B cell (primary cell): ENCODE measurements at regions not wholly inside any gene's neighbourhood (a gene's known extent, or its start where the extent isn't known, plus 50 kb on each side); places are given as distances from the start of the nearest gene placed in this dataset.

Experiments used
- ATAC-seq: fragments of 200-7000 bp; cut with Tn5 transposase; one replicate; pipeline ENCODE4 v1.10.0; 2021; ENCODE audit warnings: low read depth, mild to moderate bottlenecking, moderate number of reproducible peaks, moderate library complexity
- CTCF ChIA-PET: fragments of 350-600 bp; sonication (Branson Sonifier 250); formaldehyde crosslinking; loops from one replicate; lab custom pipeline; 2021; ENCODE audit warnings: antibody characterized with exemption, inconsistent platforms; lab: Charles Lee
- POLR2A ChIA-PET: fragments of 350-600 bp; sonication (Branson Sonifier 250); formaldehyde crosslinking; loops from one replicate; lab custom pipeline; 2021; ENCODE audit warnings: antibody characterized with exemption; lab: Charles Lee
- DNase-seq: peaks from one replicate; pipeline ENCODE4 v3.0.0; 2013
- H2AFZ ChIP-seq: 2 replicates; pipeline ENCODE4 v1.6.1; 2012; ENCODE audit warnings: mild to moderate bottlenecking, low read depth, low read length; ENCODE audit not compliant: insufficient read depth, poor library complexity, severe bottlenecking
- H3K27ac ChIP-seq, 2 donors: 1 replicate in 1 of 2; 2 replicates in 1 of 2; pipeline ENCODE4 v1.5.1; 2012 to 2013; ENCODE audit warnings: low read length in 2 of 2, mild to moderate bottlenecking in 2 of 2, moderate library complexity in 1 of 2
- H3K27me3 ChIP-seq, 4 experiments: fragments of 200-600 bp in 1 of 4; sonication (generic) in 1 of 4; replicated peaks in 1 of 4; 1 replicate in 2 of 4; 2 replicates in 2 of 4; pipeline versions ENCODE4 v1.6.1 to v1.7.0; 2013 to 2016; ENCODE audit warnings: low read length in 3 of 4, mild to moderate bottlenecking in 2 of 4, mixed read lengths in 1 of 4, moderate library complexity in 1 of 4; ENCODE audit not compliant: insufficient read depth in 4 of 4, control insufficient read depth in 3 of 4; ENCODE audit errors: control extremely low read depth in 1 of 4
- H3K36me3 ChIP-seq, 2 experiments: replicated peaks in 1 of 2; 1 replicate in 1 of 2; 2 replicates in 1 of 2; pipeline versions ENCODE4 v1.6.1 to v1.7.1; 2013; ENCODE audit warnings: low read length in 1 of 2; ENCODE audit not compliant: insufficient read depth in 2 of 2, control insufficient read depth in 1 of 2; ENCODE audit errors: control extremely low read depth in 1 of 2, extremely low read depth in 1 of 2
- H3K4me1 ChIP-seq, 2 donors: fragments of 200-600 bp in 1 of 2; sonication (generic) in 1 of 2; 1 replicate in 1 of 2; 2 replicates in 1 of 2; pipeline versions ENCODE4 v1.5.1 to v1.6.1; 2013 to 2017; ENCODE audit warnings: low read length in 2 of 2; ENCODE audit not compliant: control insufficient read depth in 2 of 2, insufficient read depth in 2 of 2
- H3K4me2 ChIP-seq: replicated peaks from 2 replicates; pipeline ENCODE3; 2012; ENCODE audit warnings: mild to moderate bottlenecking, low read depth, low read length; ENCODE audit not compliant: poor library complexity, severe bottlenecking
- H3K4me3 ChIP-seq, 5 experiments: fragments of 200-600 bp in 1 of 5; sonication (generic) in 1 of 5; 1 replicate in 3 of 5; 2 replicates in 2 of 5; pipeline versions ENCODE4 v1.5.1 to v1.7.0; 2011 to 2016; ENCODE audit warnings: low read length in 4 of 5, mild to moderate bottlenecking in 4 of 5, low read depth in 2 of 5, control low read depth in 1 of 5, moderate library complexity in 1 of 5; ENCODE audit not compliant: insufficient read depth in 1 of 5; ENCODE audit errors: control extremely low read depth in 1 of 5, extremely low read depth in 1 of 5
- H3K79me2 ChIP-seq: fragments of 200-600 bp; sonication (generic); one replicate; pipeline ENCODE4 v1.6.0; 2016; ENCODE audit warnings: low read length; ENCODE audit not compliant: control insufficient read depth, insufficient read depth
- H3K9ac ChIP-seq: fragments of 200-600 bp; sonication (generic); 2 replicates; pipeline ENCODE4 v1.6.1; 2017; ENCODE audit warnings: mild to moderate bottlenecking, low read length, moderate library complexity
- H3K9me3 ChIP-seq, 3 donors: one replicate each; pipeline versions ENCODE4 v1.6.1 to v1.7.1; 2013; ENCODE audit warnings: low read length in 2 of 3; ENCODE audit not compliant: control insufficient read depth in 2 of 3, insufficient read depth in 1 of 3; ENCODE audit errors: control extremely low read depth in 1 of 3
- H4K20me1 ChIP-seq: 2 replicates; pipeline ENCODE4 v1.6.0; 2012; ENCODE audit warnings: mild to moderate bottlenecking, low read length; ENCODE audit not compliant: insufficient read depth, control insufficient read depth, poor library complexity, severe bottlenecking
- H3K27ac Mint-ChIP-seq: one replicate; pipeline ENCODE4 v1.8.0; 2021; ENCODE audit warnings: mixed read lengths
- H3K27me3 Mint-ChIP-seq: one replicate; pipeline ENCODE4 v1.8.0; 2021; ENCODE audit warnings: mixed read lengths
- H3K4me1 Mint-ChIP-seq: one replicate; pipeline ENCODE4 v1.8.0; 2021; ENCODE audit warnings: mixed read lengths
- H3K4me3 Mint-ChIP-seq: one replicate; pipeline ENCODE4 v1.8.0; 2021; ENCODE audit warnings: mixed read lengths
- H3K9me3 Mint-ChIP-seq: one replicate; pipeline ENCODE4 v1.8.0; 2022; ENCODE audit warnings: mixed read lengths; ENCODE audit not compliant: insufficient read depth
- CTCF ChIP-seq: fragments of 200-600 bp; IDR thresholded peaks from one replicate; pipeline ENCODE4 v1.8.0; 2022; ENCODE audit warnings: antibody characterized with exemption, mild to moderate bottlenecking
- EZH2 ChIP-seq: IDR thresholded peaks from 2 replicates; pipeline ENCODE4 v1.6.1; 2012; ENCODE audit warnings: borderline replicate concordance, low read depth, mild to moderate bottlenecking, moderate library complexity, low read length; ENCODE audit not compliant: insufficient read depth, poor library complexity, severe bottlenecking
- WGBS: methylation state at CpG from one replicate; pipeline ENCODE4 v1.1.5; 2013; ENCODE audit warnings: missing lambda C conversion rate; ENCODE audit not compliant: insufficient coverage; 5-methylcytosine and 5-hydroxymethylcytosine counted together
- intact Hi-C: fragments of 100-400 bp; cut with micrococcal nuclease; formaldehyde crosslinking; loops from one replicate; pipeline ENCODE4 v1.10.0; 2022

- Mint-ChIP-seq H3K4me1 (no peaks in the 10 kb centered on the region), H3K4me3 (no peak overlapping the region), H3K27me3 (no peaks in the 10 kb centered on the region), H3K27ac (no peak overlapping the region), H3K9me3 (no peaks in the 10 kb centered on the region)
- Histone ChIP-seq H3K4me3 (no peak overlapping the region), H4K20me1 (no peaks in the 10 kb centered on the region), H2AFZ (no peak overlapping the region), H3K79me2 (no peaks in the 10 kb centered on the region), H3K9me3 (no peaks in the 10 kb centered on the region), H3K36me3 (no peaks in the 10 kb centered on the region), H3K4me2 (no peak overlapping the region), H3K9ac (no peak overlapping the region), H3K27ac (no peak overlapping the region), H3K4me1 (no peaks in the 10 kb centered on the region), H3K27me3 (no peaks in the 10 kb centered on the region)
- WGBS: no CpG with 5 or more reads among the region's 2 CpGs
- ChIA-PET POLR2A (no interaction called here), CTCF (no interaction called here)
- DNase-seq (no peak), ATAC-seq (no peak)
- TF ChIP-seq CTCF (no peak), EZH2 (no peak)
- intact Hi-C loops: no loop called here
Measured at GRCh38 chr1:195697130-195697529, 911.1 kb downstream of the KCNT2 start.

- no peak overlapping the region for H3K4me2 ChIP-seq
- no peak overlapping the region for H2AFZ ChIP-seq
- no peak overlapping the region for H3K4me3 ChIP-seq
- Mint-ChIP-seq H3K27me3 (no peaks in the 10 kb centered on the region), H3K4me1 (no peaks in the 10 kb centered on the region), H3K9me3 (no peaks in the 10 kb centered on the region), H3K4me3 (no peak overlapping the region), H3K27ac (no peak overlapping the region)
- H3K27ac ChIP-seq: no peak overlapping the region
- TF ChIP-seq EZH2 (no peak), CTCF (no peak)
- intact Hi-C loops: no loop called here
- no peaks in the 10 kb centered on the region for H4K20me1 ChIP-seq
- ChIA-PET CTCF (no interaction called here), POLR2A (no interaction called here)
- ATAC-seq (no peak), DNase-seq (no peak)
- no peaks in the 10 kb centered on the region for H3K4me1 ChIP-seq
- no CpG with 5 or more reads among the region's 3 CpGs for WGBS
- no peaks in the 10 kb centered on the region for H3K79me2 ChIP-seq
- no peaks in the 10 kb centered on the region for H3K27me3 ChIP-seq
- H3K9ac ChIP-seq: no peak overlapping the region
- no peaks in the 10 kb centered on the region for H3K9me3 ChIP-seq
- no peaks in the 10 kb centered on the region for H3K36me3 ChIP-seq
Measured at GRCh38 chr1:195686764-195687163, 921.5 kb downstream of the KCNT2 start.
